Kidney (tissue), 13 donors: ENCODE measurements at regions not wholly inside any gene's neighbourhood (a gene's known extent, or its start where the extent isn't known, plus 50 kb on each side); places are given as distances from the start of the nearest gene placed in this dataset.

Experiments used
- DNase-seq, 5 donors: peaks; one replicate each; pipeline ENCODE4 v3.0.0-alpha.2; 2013 to 2020
- FAIRE-seq: peaks from 2 replicates; lab custom pipeline; 2012; peaks lifted over from hg19 to GRCh38; lab: Jason Lieb, UNC
- H3K27ac ChIP-seq, 2 donors: one replicate each; pipeline ENCODE4 v1.7.0; 2013; ENCODE audit warnings: low read depth in 2 of 2, low read length in 2 of 2, inconsistent platforms in 1 of 2
- H3K27me3 ChIP-seq: one replicate; pipeline ENCODE4 v1.7.1; 2013; ENCODE audit warnings: low read length, inconsistent platforms; ENCODE audit not compliant: control insufficient read depth, insufficient read depth
- H3K36me3 ChIP-seq, 3 donors: one replicate each; pipeline versions ENCODE4 v1.7.0 to v1.7.1; 2013; ENCODE audit warnings: low read length in 3 of 3, control low read depth in 1 of 3, inconsistent platforms in 1 of 3; ENCODE audit not compliant: insufficient read depth in 3 of 3, control insufficient read depth in 2 of 3
- H3K4me1 ChIP-seq, 3 donors: one replicate each; pipeline versions ENCODE4 v1.7.0 to v1.7.1; 2013; ENCODE audit warnings: low read length in 3 of 3, inconsistent platforms in 1 of 3, low read depth in 1 of 3; ENCODE audit not compliant: control insufficient read depth in 2 of 3, insufficient read depth in 2 of 3
- H3K4me3 ChIP-seq, 3 donors: one replicate each; pipeline versions ENCODE4 v1.7.0 to v1.8.1; 2013; ENCODE audit warnings: low read length in 3 of 3, control low read depth in 1 of 3, inconsistent platforms in 1 of 3
- H3K9ac ChIP-seq, 3 donors: one replicate each; pipeline versions ENCODE4 v1.7.0 to v1.7.1; 2013; ENCODE audit warnings: low read length in 3 of 3, control low read depth in 1 of 3, inconsistent platforms in 1 of 3
- H3K9me3 ChIP-seq, 3 donors: one replicate each; pipeline versions ENCODE4 v1.7.0 to v1.7.1; 2013; ENCODE audit warnings: low read length in 3 of 3, control low read depth in 1 of 3, inconsistent platforms in 1 of 3; ENCODE audit not compliant: control insufficient read depth in 2 of 3, insufficient read depth in 1 of 3
- CTCF ChIP-seq: IDR thresholded peaks from 3 replicates; pipeline ENCODE4 v1.5.1; 2012; ENCODE audit warnings: mild to moderate bottlenecking, moderate library complexity, borderline replicate concordance; ENCODE audit not compliant: insufficient read depth; ENCODE audit errors: extremely low read depth
- intact Hi-C: fragments of 100-400 bp; cut with DNase I; formaldehyde crosslinking; loops from one replicate; pipeline ENCODE4 v1.11.1; 2022
- donor health status: control.
- donor health status: control.
- donor health status: control.
- donor health status: control.
- donor health status: control.
- donor health status: DM: yes; HTN: yes; CAD: no.
- donor health status: Normal renal cell carcinoma (clear cell type).

- Histone ChIP-seq H3K36me3 (no peaks in the 10 kb centered on the region), H3K9me3 (no peaks in the 10 kb centered on the region), H3K9ac (no peak overlapping the region), H3K4me1 (no peaks in the 10 kb centered on the region), H3K27me3 (no peaks in the 10 kb centered on the region), H3K27ac (no peak overlapping the region), H3K4me3 (no peak overlapping the region)
- intact Hi-C loops: no loop called here
- DNase-seq (no peak), FAIRE-seq (no peak)
- TF ChIP-seq CTCF: no peak
These were observed 424.7 kb upstream of the MAF start for GRCh38 chr16:80025236-80025635.

GRCh38 chr16:80024443-80024842 is 423.9 kb upstream of the MAF start:
- intact Hi-C loops: no loop called here
- TF ChIP-seq CTCF: no peak
- no peak overlapping the region for H3K4me3 ChIP-seq
- no peaks in the 10 kb centered on the region for H3K4me1 ChIP-seq
- no peaks in the 10 kb centered on the region for H3K27me3 ChIP-seq
- H3K9ac ChIP-seq: no peak overlapping the region
- no peaks in the 10 kb centered on the region for H3K36me3 ChIP-seq
- H3K9me3 ChIP-seq: no peaks in the 10 kb centered on the region
- no peak overlapping the region for H3K27ac ChIP-seq
- FAIRE-seq (no peak), DNase-seq (no peak)

GRCh38 chr16:80023865-80024264 is 423.3 kb upstream of the MAF start:
- DNase-seq (no peak), FAIRE-seq (no peak)
- Histone ChIP-seq H3K4me3 (no peak overlapping the region), H3K36me3 (no peaks in the 10 kb centered on the region), H3K27me3 (no peaks in the 10 kb centered on the region), H3K9ac (no peak overlapping the region), H3K9me3 (no peaks in the 10 kb centered on the region), H3K4me1 (no peaks in the 10 kb centered on the region), H3K27ac (no peak overlapping the region)
- TF ChIP-seq CTCF: no peak
- intact Hi-C loops: no loop called here

- Histone ChIP-seq H3K4me3 (no peak overlapping the region), H3K36me3 (no peaks in the 10 kb centered on the region), H3K9me3 (no peaks in the 10 kb centered on the region), H3K27me3 (no peaks in the 10 kb centered on the region), H3K27ac (no peak overlapping the region), H3K4me1 (no peaks in the 10 kb centered on the region), H3K9ac (no peak overlapping the region)
- intact Hi-C loops: no loop called here
- no peak for DNase-seq
- no peak for TF ChIP-seq CTCF
- no peak for FAIRE-seq
These were observed 418.9 kb upstream of the MAF start for GRCh38 chr16:80019395-80019794.
